Liver (tissue), 8 donors: ENCODE measurements at regions not wholly inside any gene's neighbourhood (a gene's known extent, or its start where the extent isn't known, plus 50 kb on each side); places are given as distances from the start of the nearest gene placed in this dataset.
"Not testable (repeated sequence)": the region's sequence is repeated elsewhere in the genome, so short reads cannot be mapped to it uniquely, and the experiment has no call there.

Source experiments
- DNase-seq: peaks from one replicate; pipeline ENCODE4 v3.0.0-alpha.2; 2017; ENCODE audit warnings: low spot score
- H3K27ac ChIP-seq, 2 donors: one replicate each; pipeline ENCODE4 v1.7.0; 2013; ENCODE audit warnings: inconsistent platforms in 2 of 2, low read length in 2 of 2, control low read depth in 1 of 2, low read depth in 1 of 2, mild to moderate bottlenecking in 1 of 2
- H3K27me3 ChIP-seq, 4 donors: one replicate each; pipeline versions ENCODE4 v1.6.1 to v1.7.0; 2013; ENCODE audit warnings: low read length in 3 of 4, inconsistent platforms in 1 of 4, mild to moderate bottlenecking in 1 of 4, moderate library complexity in 1 of 4; ENCODE audit not compliant: control insufficient read depth in 4 of 4, insufficient read depth in 4 of 4
- H3K36me3 ChIP-seq, 4 donors: one replicate each; pipeline versions ENCODE4 v1.6.1 to v1.7.0; 2013; ENCODE audit warnings: low read length in 3 of 4, mild to moderate bottlenecking in 3 of 4, low read depth in 1 of 4, moderate library complexity in 1 of 4; ENCODE audit not compliant: control insufficient read depth in 4 of 4, insufficient read depth in 3 of 4
- H3K4me1 ChIP-seq, 4 donors: one replicate each; pipeline versions ENCODE4 v1.6.1 to v1.7.0; 2013; ENCODE audit warnings: low read length in 3 of 4, mild to moderate bottlenecking in 3 of 4, moderate library complexity in 1 of 4; ENCODE audit not compliant: control insufficient read depth in 4 of 4, insufficient read depth in 4 of 4
- H3K4me3 ChIP-seq, 3 donors: one replicate each; pipeline versions ENCODE4 v1.6.1 to v1.7.0; 2013; ENCODE audit warnings: low read length in 3 of 3, control low read depth in 1 of 3, low read depth in 1 of 3, mild to moderate bottlenecking in 1 of 3
- H3K9ac ChIP-seq, 2 donors: one replicate each; pipeline ENCODE4 v1.7.0; 2013; ENCODE audit warnings: low read length in 2 of 2, mild to moderate bottlenecking in 2 of 2, moderate library complexity in 2 of 2, control low read depth in 1 of 2, low read depth in 1 of 2
- H3K9me3 ChIP-seq, 4 donors: one replicate each; pipeline versions ENCODE4 v1.6.1 to v1.7.0; 2013; ENCODE audit warnings: low read length in 3 of 4; ENCODE audit not compliant: control insufficient read depth in 4 of 4
- ATF3 ChIP-seq: IDR thresholded peaks from 2 replicates; pipeline ENCODE4 v1.6.1; 2016; ENCODE audit warnings: antibody characterized with exemption
- CTCF ChIP-seq: fragments of 150-350 bp; IDR thresholded peaks from 2 replicates; pipeline ENCODE4 v1.5.1; 2017; ENCODE audit warnings: improper control_type of control experiment, low read depth, low read length; ENCODE audit not compliant: missing input control
- EGR1 ChIP-seq, 2 donors: IDR thresholded peaks; 2 replicates each; pipeline ENCODE4 v1.6.1; 2016 to 2018; ENCODE audit warnings: antibody characterized with exemption in 2 of 2, low read depth in 2 of 2
- FOXA1 ChIP-seq: IDR thresholded peaks from 2 replicates; pipeline ENCODE4 v1.6.1; 2016; ENCODE audit warnings: antibody characterized with exemption
- FOXA2 ChIP-seq: IDR thresholded peaks from 2 replicates; pipeline ENCODE4 v1.6.1; 2016; ENCODE audit warnings: antibody characterized with exemption
- GABPA ChIP-seq, 2 donors: IDR thresholded peaks in 1 of 2; conservative IDR thresholded peaks in 1 of 2; 2 replicates each; pipeline ENCODE4 v1.6.1; 2016; ENCODE audit warnings: antibody characterized with exemption in 2 of 2, mild to moderate bottlenecking in 1 of 2, moderate library complexity in 1 of 2
- HNF4A ChIP-seq, 2 donors: conservative IDR thresholded peaks; 2 replicates each; pipeline ENCODE4 v1.6.1; 2016; ENCODE audit warnings: antibody characterized with exemption in 2 of 2, mild to moderate bottlenecking in 2 of 2
- HNF4G ChIP-seq: IDR thresholded peaks from 2 replicates; pipeline ENCODE4 v1.6.1; 2016; ENCODE audit warnings: antibody characterized with exemption
- JUND ChIP-seq, 2 donors: IDR thresholded peaks; 2 replicates each; pipeline ENCODE4 v1.6.1; 2016; ENCODE audit warnings: antibody characterized with exemption in 2 of 2
- MAX ChIP-seq: IDR thresholded peaks from 2 replicates; pipeline ENCODE4 v1.6.1; 2016; ENCODE audit warnings: antibody characterized with exemption
- NR2F2 ChIP-seq: IDR thresholded peaks from 2 replicates; pipeline ENCODE4 v1.6.1; 2016; ENCODE audit warnings: antibody characterized with exemption
- RAD21 ChIP-seq, 2 donors: IDR thresholded peaks; 2 replicates each; pipeline ENCODE4 v1.6.1; 2016; ENCODE audit warnings: antibody characterized with exemption in 2 of 2, mild to moderate bottlenecking in 2 of 2
- REST ChIP-seq: IDR thresholded peaks from 2 replicates; pipeline ENCODE4 v1.6.1; 2016; ENCODE audit warnings: antibody characterized with exemption, mild to moderate bottlenecking
- RXRA ChIP-seq, 2 donors: IDR thresholded peaks; 2 replicates each; pipeline ENCODE4 v1.6.1; 2017 to 2018; ENCODE audit warnings: antibody characterized with exemption in 2 of 2, mild to moderate bottlenecking in 1 of 2
- SP1 ChIP-seq: IDR thresholded peaks from 2 replicates; pipeline ENCODE4 v1.6.1; 2018; ENCODE audit warnings: antibody characterized with exemption, mild to moderate bottlenecking
- TAF1 ChIP-seq: conservative IDR thresholded peaks from 2 replicates; pipeline ENCODE4 v1.6.1; 2016; ENCODE audit warnings: antibody characterized with exemption, mild to moderate bottlenecking
- YY1 ChIP-seq: IDR thresholded peaks from 2 replicates; pipeline ENCODE4 v1.6.1; 2016; ENCODE audit warnings: antibody characterized with exemption, mild to moderate bottlenecking
- ZBTB33 ChIP-seq: IDR thresholded peaks from 2 replicates; pipeline ENCODE4 v1.6.1; 2016; ENCODE audit warnings: antibody characterized with exemption
- WGBS: extraction: QIAGEN DNeasy Blood & Tissue Kit; methylation state at CpG from one replicate; pipeline ENCODE4 v1.1.7; 2013; 5-methylcytosine and 5-hydroxymethylcytosine counted together
- donor health status: healthy.
- donor health status: healthy.
- donor health status: healthy.
- donor health status: healthy.
- donor health status: healthy.

DNA sequence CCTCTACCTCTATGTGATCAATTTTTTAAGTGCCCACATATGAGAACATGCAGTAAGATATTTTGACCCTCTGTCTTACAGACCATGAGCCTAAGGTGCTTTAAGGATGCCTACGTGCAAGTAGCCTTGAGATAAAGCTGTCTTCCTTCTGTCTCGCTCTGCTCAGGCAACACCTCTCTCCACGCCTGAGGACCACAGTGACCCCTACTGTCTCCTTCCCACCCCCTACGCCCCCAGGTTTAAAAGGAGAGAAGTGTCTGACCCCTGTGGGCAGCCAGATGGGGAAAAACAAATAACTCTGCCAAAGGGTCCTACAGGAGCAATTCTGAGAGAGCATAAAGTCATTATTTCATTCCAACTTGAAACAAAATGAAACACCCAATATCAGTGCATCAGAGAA, 286.4 kb upstream of the TMEM132C start (continued):
- TF ChIP-seq MAX: no peak
- TF ChIP-seq RXRA (IDR thresholded peaks at IDR 0.05): no peak
- TF ChIP-seq EGR1 (IDR thresholded peaks at IDR 0.05; ENCODE audit: low read depth in 2 of 2): no peak
- no peak for TF ChIP-seq NR2F2
- TF ChIP-seq HNF4A (conservative IDR thresholded peaks at IDR 0.05): no peak
- TF ChIP-seq TAF1: no peak
- TF ChIP-seq ATF3: no peak

DNA sequence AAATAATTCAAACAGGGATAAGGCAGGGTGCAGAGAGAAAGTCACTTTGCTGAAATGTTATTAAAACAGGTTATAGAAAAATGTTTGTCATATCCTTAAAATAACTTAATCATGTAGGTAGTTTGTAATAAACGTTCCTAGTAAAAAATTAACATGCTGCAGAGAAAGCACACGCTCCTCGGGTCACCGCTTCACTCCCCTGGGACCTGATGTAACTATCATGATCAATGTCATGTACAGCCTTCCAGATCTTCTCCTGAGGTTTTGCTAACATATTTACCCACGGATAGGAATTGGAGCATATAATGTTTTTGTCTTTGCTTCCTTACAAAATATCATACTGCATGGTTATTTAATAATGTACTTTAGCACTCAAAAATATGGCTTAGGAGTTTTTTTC, 285.1 kb upstream of the TMEM132C start:
- 66% methylated on average over 5 of the region's 5 CpGs for WGBS
- H3K9me3 ChIP-seq: peaks cover 0 to 15% (median 2%) of the 10 kb centered on the region in 4 donors
- no peak for TF ChIP-seq MAX
- TF ChIP-seq YY1: no peak
- no peak for TF ChIP-seq FOXA2
- no peak for TF ChIP-seq CTCF
- TF ChIP-seq NR2F2: no peak
- TF ChIP-seq TAF1: no peak
- TF ChIP-seq EGR1 (IDR thresholded peaks at IDR 0.05; ENCODE audit: low read depth in 2 of 2): no peak
- TF ChIP-seq RAD21 (IDR thresholded peaks at IDR 0.05): no peak
- no peak for TF ChIP-seq RXRA (IDR thresholded peaks at IDR 0.05)
- no peak for TF ChIP-seq REST
- no peak for TF ChIP-seq FOXA1
- TF ChIP-seq JUND (IDR thresholded peaks at IDR 0.05): no peak
- TF ChIP-seq ZBTB33: no peak
- no peak for TF ChIP-seq HNF4A (conservative IDR thresholded peaks at IDR 0.05)
- TF ChIP-seq ATF3: no peak
- no peak for TF ChIP-seq GABPA (IDR thresholded peaks at IDR 0.05 in 1 of 2, conservative IDR thresholded peaks at IDR 0.05 in 1 of 2)
- no peak for TF ChIP-seq HNF4G
- no peak for TF ChIP-seq SP1

DNA sequence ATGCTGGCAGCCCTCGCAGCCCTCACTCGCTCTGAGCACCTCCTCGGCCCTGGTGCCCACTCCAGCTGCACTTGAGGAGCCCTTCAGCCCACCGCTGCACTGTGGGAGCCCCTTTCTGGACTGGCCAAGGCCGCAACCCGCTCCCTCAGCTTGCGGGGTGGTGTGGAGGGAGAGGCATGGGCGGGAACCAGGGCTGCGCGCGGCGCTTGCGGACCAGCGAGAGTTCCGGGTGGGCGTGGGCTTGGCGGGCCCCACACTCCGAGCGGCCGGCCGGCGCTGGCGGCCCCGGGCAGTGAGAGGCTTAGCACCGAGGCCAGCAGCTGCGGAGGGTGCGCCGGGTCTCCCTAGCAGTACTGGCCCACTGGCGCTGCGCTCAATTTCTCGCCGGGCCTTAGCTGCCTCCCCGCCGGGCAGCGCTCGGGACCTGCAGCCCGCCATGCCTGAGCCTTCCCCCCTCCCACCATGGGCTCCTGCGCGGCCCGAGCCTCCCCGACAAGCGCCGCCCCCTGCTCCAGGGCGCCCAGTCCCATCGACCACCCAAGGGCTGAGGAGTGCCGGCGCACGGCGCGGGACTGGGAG, 283.7 kb upstream of the TMEM132C start:
- not testable (repeated sequence) for H3K4me3 ChIP-seq, H3K36me3 ChIP-seq, H3K27ac ChIP-seq, H3K9ac ChIP-seq, DNase-seq, H3K4me1 ChIP-seq, H3K27me3 ChIP-seq, H3K9me3 ChIP-seq
- WGBS: 93% methylated on average over 50 of the region's 50 CpGs

More for the DNA sequence above, 285.1 kb upstream of the TMEM132C start:
- H3K36me3 ChIP-seq: no peaks in the 10 kb centered on the region
- no peak overlapping the region for H3K27ac ChIP-seq
- no peaks in the 10 kb centered on the region for H3K27me3 ChIP-seq
- no peaks in the 10 kb centered on the region for H3K4me1 ChIP-seq
- H3K4me3 ChIP-seq: no peak overlapping the region
- no peak for DNase-seq
- no peak overlapping the region for H3K9ac ChIP-seq
